ENCODE measurements at regions not wholly inside any gene's neighbourhood (a gene's known extent, or its start where the extent isn't known, plus 50 kb on each side); places are given as distances from the start of the nearest gene placed in this dataset.

DNA sequence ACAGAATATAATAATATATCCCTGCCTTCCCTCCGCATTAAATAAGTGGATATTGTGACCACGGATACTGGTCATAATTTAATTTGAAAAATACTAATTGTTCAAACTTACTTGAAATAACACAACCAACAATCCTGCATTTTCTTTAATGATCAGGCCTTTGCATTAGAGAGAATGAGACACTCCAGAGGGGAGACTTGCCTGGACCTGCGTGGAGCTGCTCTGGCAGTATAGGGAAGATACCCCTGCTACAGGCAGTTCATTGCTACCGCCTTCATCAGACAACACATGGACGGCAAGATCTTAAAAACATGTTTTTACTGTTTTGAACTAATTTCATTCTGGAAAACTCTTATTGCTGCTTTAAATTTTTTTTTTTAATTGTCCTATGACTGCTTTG lies 211.0 kb upstream of the FAR2 start:
- TF ChIP-seq, protein P1, sequence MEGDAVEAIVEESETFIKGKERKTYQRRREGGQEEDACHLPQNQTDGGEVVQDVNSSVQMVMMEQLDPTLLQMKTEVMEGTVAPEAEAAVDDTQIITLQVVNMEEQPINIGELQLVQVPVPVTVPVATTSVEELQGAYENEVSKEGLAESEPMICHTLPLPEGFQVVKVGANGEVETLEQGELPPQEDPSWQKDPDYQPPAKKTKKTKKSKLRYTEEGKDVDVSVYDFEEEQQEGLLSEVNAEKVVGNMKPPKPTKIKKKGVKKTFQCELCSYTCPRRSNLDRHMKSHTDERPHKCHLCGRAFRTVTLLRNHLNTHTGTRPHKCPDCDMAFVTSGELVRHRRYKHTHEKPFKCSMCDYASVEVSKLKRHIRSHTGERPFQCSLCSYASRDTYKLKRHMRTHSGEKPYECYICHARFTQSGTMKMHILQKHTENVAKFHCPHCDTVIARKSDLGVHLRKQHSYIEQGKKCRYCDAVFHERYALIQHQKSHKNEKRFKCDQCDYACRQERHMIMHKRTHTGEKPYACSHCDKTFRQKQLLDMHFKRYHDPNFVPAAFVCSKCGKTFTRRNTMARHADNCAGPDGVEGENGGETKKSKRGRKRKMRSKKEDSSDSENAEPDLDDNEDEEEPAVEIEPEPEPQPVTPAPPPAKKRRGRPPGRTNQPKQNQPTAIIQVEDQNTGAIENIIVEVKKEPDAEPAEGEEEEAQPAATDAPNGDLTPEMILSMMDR (IDR thresholded peaks at IDR 0.05 in 8 of 11, conservative IDR thresholded peaks at IDR 0.05 in 3 of 11), result no peak
- no peak for TF ChIP-seq POLR2A (IDR thresholded peaks at IDR 0.05)

All from spleen (tissue), 7 donors.